ENCODE measurements at regions not wholly inside any gene's neighbourhood (a gene's known extent, or its start where the extent isn't known, plus 50 kb on each side); places are given as distances from the start of the nearest gene placed in this dataset.

DNA sequence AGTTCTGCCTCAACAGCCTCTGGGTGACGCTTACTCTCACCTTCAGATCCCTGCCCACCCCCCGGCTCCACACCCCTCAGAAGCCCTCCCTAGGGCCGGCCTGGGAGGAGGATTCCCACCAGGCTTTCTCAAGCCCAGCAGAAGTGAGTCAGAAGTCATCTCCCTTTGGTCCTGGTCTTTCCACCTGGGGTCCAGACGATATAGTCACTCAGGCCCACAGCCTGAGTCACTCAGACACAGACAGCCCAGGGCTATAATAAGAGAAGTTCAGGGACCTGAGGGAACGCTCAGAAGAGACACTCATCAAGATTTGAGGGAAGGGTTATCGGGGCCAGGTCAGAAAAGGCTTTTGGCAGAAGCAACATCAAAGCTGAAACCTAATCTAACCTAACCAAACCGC lies 127.1 kb downstream of the SPATA19 start:
- H3K27me3 Mint-ChIP-seq (ENCODE audit: unreplicated experiment), result no peaks in the 10 kb centered on the region
- CTCF ChIA-PET, result no interaction called here
- TF ChIP-seq CTCF (IDR thresholded peaks at IDR 0.05; ENCODE audit: unreplicated experiment), result no peak
- no peak overlapping the region for H3K27ac Mint-ChIP-seq (ENCODE audit: unreplicated experiment)
- no peaks in the 10 kb centered on the region for H3K4me1 Mint-ChIP-seq (ENCODE audit: low read depth, unreplicated experiment)
- peaks cover 20% of the 10 kb centered on the region for H3K9me3 Mint-ChIP-seq (ENCODE audit: low read depth, unreplicated experiment)
- no peak for DNase-seq
- H3K36me3 Mint-ChIP-seq (ENCODE audit: insufficient read depth, unreplicated experiment), result no peaks in the 10 kb centered on the region
- no peak overlapping the region for H3K4me3 Mint-ChIP-seq (ENCODE audit: low read depth, unreplicated experiment)
- BruUV-seq (replicated peaks), result no TSS peak
- intact Hi-C loops (cut with micrococcal nuclease; ENCODE audit: unreplicated experiment), result no loop called here

- CTCF ChIA-PET, result no interaction called here
- intact Hi-C loops (cut with micrococcal nuclease; ENCODE audit: unreplicated experiment), result no loop called here
- H3K4me3 Mint-ChIP-seq (ENCODE audit: low read depth, unreplicated experiment), result no peak overlapping the region
- H3K27ac Mint-ChIP-seq (ENCODE audit: unreplicated experiment), result no peak overlapping the region
- H3K36me3 Mint-ChIP-seq (ENCODE audit: insufficient read depth, unreplicated experiment), result no peaks in the 10 kb centered on the region
- TF ChIP-seq CTCF (IDR thresholded peaks at IDR 0.05; ENCODE audit: unreplicated experiment), result no peak
- DNase-seq, result no peak
- BruUV-seq (replicated peaks), result no TSS peak
- H3K9me3 Mint-ChIP-seq (ENCODE audit: low read depth, unreplicated experiment), result peaks cover 17% of the 10 kb centered on the region
- no peaks in the 10 kb centered on the region for H3K27me3 Mint-ChIP-seq (ENCODE audit: unreplicated experiment)
- H3K4me1 Mint-ChIP-seq (ENCODE audit: low read depth, unreplicated experiment), result no peaks in the 10 kb centered on the region
These were observed 128.7 kb downstream of the SPATA19 start for GRCh38 chr11:133716602-133717001.

DNA sequence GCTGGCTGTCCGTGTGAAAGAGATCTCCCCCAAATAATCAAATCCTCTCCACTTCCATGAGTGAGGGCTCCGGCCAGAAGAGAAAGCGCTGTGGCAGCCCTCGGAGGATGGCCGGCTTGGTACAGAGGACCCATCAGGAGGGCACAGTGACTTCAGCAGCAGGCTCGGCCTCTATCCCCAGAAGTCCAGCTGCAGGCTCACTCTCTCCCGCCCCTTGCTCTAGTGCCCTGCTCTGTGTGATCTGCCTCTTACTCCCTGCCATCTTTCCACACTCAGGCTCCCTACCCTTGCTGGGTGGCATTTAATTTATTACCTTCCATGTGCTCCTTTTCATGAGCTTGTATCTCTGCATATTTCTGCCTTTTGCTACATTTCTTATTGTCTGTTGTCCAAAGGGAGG lies 129.7 kb downstream of the SPATA19 start:
- no peaks in the 10 kb centered on the region for H3K36me3 Mint-ChIP-seq (ENCODE audit: insufficient read depth, unreplicated experiment)
- CTCF ChIA-PET, result no interaction called here
- H3K4me3 Mint-ChIP-seq (ENCODE audit: low read depth, unreplicated experiment), result no peak overlapping the region

GRCh38 chr11:133714471-133715375 lies 130.6 kb downstream of the SPATA19 start:
- no peaks in the 10 kb centered on the region for H3K4me1 Mint-ChIP-seq (ENCODE audit: low read depth, unreplicated experiment)
- TF ChIP-seq CTCF (IDR thresholded peaks at IDR 0.05; ENCODE audit: unreplicated experiment), result no peak
- H3K27me3 Mint-ChIP-seq (ENCODE audit: unreplicated experiment), result no peaks in the 10 kb centered on the region
- no peak overlapping the region for H3K27ac Mint-ChIP-seq (ENCODE audit: unreplicated experiment)
- no peak overlapping the region for H3K4me3 Mint-ChIP-seq (ENCODE audit: low read depth, unreplicated experiment)
- no peak for DNase-seq
- BruUV-seq (replicated peaks), result no TSS peak
- H3K36me3 Mint-ChIP-seq (ENCODE audit: insufficient read depth, unreplicated experiment), result no peaks in the 10 kb centered on the region
- peaks cover 12% of the 10 kb centered on the region for H3K9me3 Mint-ChIP-seq (ENCODE audit: low read depth, unreplicated experiment)
- CTCF ChIA-PET, result no interaction called here
- intact Hi-C loops (cut with micrococcal nuclease; ENCODE audit: unreplicated experiment), result no loop called here

More for the DNA sequence above, 129.7 kb downstream of the SPATA19 start:
- BruUV-seq (replicated peaks), result no TSS peak
- DNase-seq, result no peak
- Mint-ChIP-seq H3K9me3 (ENCODE audit: low read depth, unreplicated experiment) (peaks cover 15% of the 10 kb centered on the region), H3K4me1 (ENCODE audit: low read depth, unreplicated experiment) (no peaks in the 10 kb centered on the region), H3K27me3 (ENCODE audit: unreplicated experiment) (no peaks in the 10 kb centered on the region), H3K27ac (ENCODE audit: unreplicated experiment) (no peak overlapping the region)
- TF ChIP-seq CTCF (IDR thresholded peaks at IDR 0.05; ENCODE audit: unreplicated experiment), result no peak
- intact Hi-C loops (cut with micrococcal nuclease; ENCODE audit: unreplicated experiment), result no loop called here
